MM.1S (cell line): ENCODE measurements at regions not wholly inside any gene's neighbourhood (a gene's known extent, or its start where the extent isn't known, plus 50 kb on each side); places are given as distances from the start of the nearest gene placed in this dataset.
A peak's percentile ranks its signal among the peaks of the same experiment; 100 is the strongest.
"Not testable (repeated sequence)": the region's sequence is repeated elsewhere in the genome, so short reads cannot be mapped to it uniquely, and the experiment has no call there.

Source experiments
- DNase-seq: peaks from one replicate; pipeline ENCODE4 v3.0.0-alpha.2; 2015
- H2AFZ ChIP-seq: fragments of 300-600 bp; sonication (generic); 2 replicates; pipeline ENCODE4 v1.6.0; 2016; ENCODE audit warnings: antibody characterized with exemption, low read length
- H3F3A ChIP-seq: fragments of 300-600 bp; sonication (generic); 2 replicates; pipeline ENCODE4 v1.6.1; 2016; ENCODE audit warnings: mild to moderate bottlenecking, antibody characterized with exemption, low read length, moderate library complexity, mixed read lengths; ENCODE audit not compliant: insufficient read depth
- H3K27ac ChIP-seq: fragments of 300-600 bp; sonication (generic); 2 replicates; pipeline ENCODE4 v1.5.1; 2016; ENCODE audit warnings: mild to moderate bottlenecking, low read length
- H3K27me3 ChIP-seq: fragments of 300-600 bp; sonication (generic); replicated peaks from 2 replicates; pipeline ENCODE4 v1.6.0; 2016; ENCODE audit warnings: low read length; ENCODE audit not compliant: insufficient read depth
- H3K36me3 ChIP-seq: fragments of 300-600 bp; sonication (generic); replicated peaks from 2 replicates; pipeline ENCODE4 v1.6.1; 2016; ENCODE audit warnings: mild to moderate bottlenecking, low read length, mixed read lengths; ENCODE audit not compliant: insufficient read depth
- H3K4me1 ChIP-seq: fragments of 300-600 bp; sonication (generic); 2 replicates; pipeline ENCODE4 v1.6.1; 2016; ENCODE audit warnings: low read length, mixed read lengths
- H3K4me2 ChIP-seq: fragments of 300-600 bp; sonication (generic); 2 replicates; pipeline ENCODE4 v1.6.0; 2016; ENCODE audit warnings: low read depth, low read length
- H3K4me3 ChIP-seq: fragments of 300-600 bp; sonication (generic); 2 replicates; pipeline ENCODE4 v1.5.1; 2016; ENCODE audit warnings: low read length, mixed read lengths
- H3K79me2 ChIP-seq: fragments of 300-600 bp; sonication (generic); 2 replicates; pipeline ENCODE4 v1.6.1; 2016; ENCODE audit warnings: mixed run types, low read length, mixed read lengths
- H3K9ac ChIP-seq: fragments of 300-600 bp; sonication (generic); 2 replicates; pipeline ENCODE4 v1.6.1; 2016; ENCODE audit warnings: low read length, mixed read lengths
- H3K9me2 ChIP-seq: fragments of 300-600 bp; sonication (generic); replicated peaks from 2 replicates; pipeline ENCODE4 v1.6.1; 2016; ENCODE audit warnings: mild to moderate bottlenecking, low read length, mixed read lengths; ENCODE audit not compliant: insufficient read depth
- H3K9me3 ChIP-seq: fragments of 300-600 bp; sonication (generic); replicated peaks from 2 replicates; pipeline ENCODE4 v1.6.1; 2016; ENCODE audit warnings: mild to moderate bottlenecking, low read length, mixed read lengths; ENCODE audit not compliant: insufficient read depth
- H4K20me1 ChIP-seq: fragments of 300-600 bp; sonication (generic); 2 replicates; pipeline ENCODE4 v1.6.1; 2016; ENCODE audit warnings: mild to moderate bottlenecking, low read length, moderate library complexity, mixed read lengths; ENCODE audit not compliant: insufficient read depth
- CTCF ChIP-seq: fragments of 300-600 bp; sonication (generic); IDR thresholded peaks from 2 replicates; pipeline ENCODE4 v1.5.1; 2016; ENCODE audit warnings: antibody characterized with exemption, low read length, mixed read lengths
- EZH2 ChIP-seq: fragments of 300-600 bp; sonication (generic); optimal IDR thresholded peaks from 2 replicates; pipeline ENCODE3; 2017; ENCODE audit warnings: low read depth, mild to moderate bottlenecking, antibody characterized with exemption, low read length, mixed read lengths
- EZH2phosphoT487 ChIP-seq: fragments of 300-600 bp; sonication (generic); IDR thresholded peaks from 2 replicates; pipeline ENCODE4 v1.6.1; 2018; ENCODE audit warnings: antibody characterized with exemption, low read length

DNA sequence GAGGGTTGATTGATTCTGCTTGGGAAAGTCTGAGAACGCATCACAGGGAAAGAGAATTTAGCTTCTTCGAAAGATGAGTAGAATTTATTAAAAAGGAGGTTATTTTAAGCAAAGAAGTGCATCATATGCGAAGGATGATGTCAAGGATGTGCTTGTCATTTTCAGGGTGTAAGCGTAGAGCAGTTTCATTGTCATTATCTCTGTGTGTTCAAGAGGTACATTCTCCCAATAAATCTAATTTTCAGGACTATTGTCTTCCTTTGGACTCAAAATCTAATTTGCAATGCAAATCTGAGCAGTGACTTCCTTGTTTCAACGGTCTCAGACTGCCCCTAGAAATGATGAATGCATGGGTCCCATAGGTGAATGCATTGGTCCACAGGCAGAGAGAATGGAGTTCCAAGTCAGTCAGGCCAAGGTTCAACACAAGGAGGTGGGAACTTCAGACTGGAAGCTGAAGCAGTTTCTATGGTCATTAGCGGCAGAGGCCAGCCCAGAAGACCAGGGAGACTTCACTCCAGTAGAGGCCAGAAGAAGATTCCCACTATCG lies 99.8 kb downstream of the CDC42EP3 start:
- Histone ChIP-seq H2AFZ (no peak overlapping the region), H3K4me3 (no peak overlapping the region), H3K9ac (no peak overlapping the region), H3K4me2 (no peak overlapping the region), H3K36me3 (no peaks in the 10 kb centered on the region), H3K9me2 (no peaks in the 10 kb centered on the region), H3K79me2 (no peaks in the 10 kb centered on the region), H3K4me1 (peaks cover 9% of the 10 kb centered on the region; the same call in 1 of the 2 replicates), H3F3A (no peaks in the 10 kb centered on the region), H3K27me3 (no peaks in the 10 kb centered on the region), H3K27ac (no peak overlapping the region), H4K20me1 (no peaks in the 10 kb centered on the region), H3K9me3 (no peaks in the 10 kb centered on the region)
- TF ChIP-seq EZH2 (no peak), CTCF (no peak), EZH2phosphoT487 (no peak)
- DNase-seq, result no peak

DNA sequence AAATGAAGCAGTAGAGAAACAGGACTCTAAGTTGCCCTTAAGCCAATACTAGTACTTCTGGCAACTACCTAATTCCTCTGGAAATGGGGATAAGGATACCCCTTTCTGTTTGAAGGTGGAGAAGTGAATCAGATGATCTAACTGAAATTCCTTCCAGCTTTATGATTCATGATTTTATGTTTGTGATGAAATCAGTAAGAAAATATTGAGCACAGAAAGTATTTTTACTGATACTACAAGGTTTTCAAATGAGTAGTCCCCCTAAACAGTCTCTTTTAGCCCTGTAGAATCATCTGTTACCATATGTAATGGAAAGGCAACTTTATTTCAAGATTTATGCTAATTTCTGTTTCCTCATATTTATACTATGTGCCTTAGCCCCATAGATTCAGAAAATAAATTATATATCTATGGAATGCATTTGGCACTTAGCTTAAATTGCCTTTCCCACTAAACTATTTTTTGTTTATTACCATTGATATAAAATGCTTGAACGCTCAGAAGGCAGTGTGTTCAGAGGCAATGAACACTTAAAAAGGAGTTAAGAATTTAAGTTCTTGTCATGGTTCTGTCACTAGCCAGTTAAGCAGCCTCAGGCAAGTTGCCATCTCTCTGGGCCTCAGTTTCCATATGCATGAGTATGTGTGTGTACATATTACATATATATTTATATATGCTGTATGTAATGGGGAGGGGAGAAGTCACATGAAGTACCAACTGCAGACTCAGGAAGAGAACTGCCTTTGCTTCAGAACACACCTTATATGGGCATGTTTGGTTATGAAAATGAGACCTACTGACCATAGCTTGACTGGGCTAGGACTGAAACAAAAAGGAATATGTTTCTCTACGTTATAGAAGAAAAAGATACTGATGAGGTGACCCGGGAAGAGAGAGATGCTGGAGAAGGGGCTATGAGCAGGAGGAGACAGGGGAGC lies 97.7 kb downstream of the CDC42EP3 start:
- TF ChIP-seq CTCF (no peak), EZH2phosphoT487 (no peak), EZH2 (no peak)
- Histone ChIP-seq H2AFZ (peak overlapping the region; percentile 36; the same call in 1 of the 2 replicates), H4K20me1 (no peaks in the 10 kb centered on the region), H3K9me3 (no peaks in the 10 kb centered on the region), H3K27ac (no peak overlapping the region), H3F3A (no peaks in the 10 kb centered on the region), H3K9me2 (no peaks in the 10 kb centered on the region), H3K79me2 (no peaks in the 10 kb centered on the region), H3K36me3 (no peaks in the 10 kb centered on the region), H3K9ac (no peak overlapping the region), H3K4me2 (peak overlapping the region; percentile 36), H3K4me3 (no peak overlapping the region), H3K27me3 (no peaks in the 10 kb centered on the region), H3K4me1 (peaks cover 9% of the 10 kb centered on the region; the same call in 1 of the 2 replicates)
- peak; percentile 50 for DNase-seq

DNA sequence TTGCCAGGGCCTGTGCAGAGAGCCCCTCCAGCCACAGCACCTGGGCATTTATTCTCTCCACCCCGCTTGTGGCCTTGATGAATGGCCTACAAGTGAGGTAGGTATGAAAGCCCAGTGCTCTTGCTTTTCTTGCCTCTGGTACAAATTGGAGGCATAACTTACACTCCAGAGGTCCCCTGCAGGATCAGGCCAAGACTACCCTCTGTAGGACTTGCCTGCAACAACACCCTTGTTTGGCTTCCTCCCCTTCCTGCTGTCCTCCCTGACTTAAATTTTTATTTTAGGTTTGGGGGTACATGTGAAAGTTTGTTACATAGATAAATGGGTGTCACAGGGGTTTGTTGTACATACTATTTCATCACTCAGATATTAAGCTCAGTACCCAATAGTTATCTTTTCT lies 95.7 kb downstream of the CDC42EP3 start:
- H3K4me3 ChIP-seq, result no peak overlapping the region
- no peak overlapping the region for H3K27ac ChIP-seq
- no peaks in the 10 kb centered on the region for H4K20me1 ChIP-seq
- no peaks in the 10 kb centered on the region for H3K36me3 ChIP-seq
- H3K27me3 ChIP-seq, result no peaks in the 10 kb centered on the region
- no peaks in the 10 kb centered on the region for H3K9me3 ChIP-seq
- no peaks in the 10 kb centered on the region for H3K9me2 ChIP-seq
- no peaks in the 10 kb centered on the region for H3F3A ChIP-seq
- H2AFZ ChIP-seq, result no peak overlapping the region
- no peak for DNase-seq
- H3K9ac ChIP-seq, result no peak overlapping the region
- no peak overlapping the region for H3K4me2 ChIP-seq
- no peaks in the 10 kb centered on the region for H3K79me2 ChIP-seq
- peaks cover 9% of the 10 kb centered on the region; the same call in 1 of the 2 replicates for H3K4me1 ChIP-seq
- TF ChIP-seq CTCF (no peak), EZH2 (no peak), EZH2phosphoT487 (no peak)

GRCh38 chr2:37576194-37576593 lies 95.2 kb downstream of the CDC42EP3 start:
- H3K36me3 ChIP-seq, H3K4me3 ChIP-seq, H3K9me2 ChIP-seq, H3K9me3 ChIP-seq, H3K4me1 ChIP-seq, DNase-seq, H2AFZ ChIP-seq, H3K79me2 ChIP-seq, H3K9ac ChIP-seq, H3K27ac ChIP-seq, H3K4me2 ChIP-seq, H4K20me1 ChIP-seq, H3F3A ChIP-seq, H3K27me3 ChIP-seq: not testable (repeated sequence)
